ENCODE measurements at regions not wholly inside any gene's neighbourhood (a gene's known extent, or its start where the extent isn't known, plus 50 kb on each side); places are given as distances from the start of the nearest gene placed in this dataset.

DNA sequence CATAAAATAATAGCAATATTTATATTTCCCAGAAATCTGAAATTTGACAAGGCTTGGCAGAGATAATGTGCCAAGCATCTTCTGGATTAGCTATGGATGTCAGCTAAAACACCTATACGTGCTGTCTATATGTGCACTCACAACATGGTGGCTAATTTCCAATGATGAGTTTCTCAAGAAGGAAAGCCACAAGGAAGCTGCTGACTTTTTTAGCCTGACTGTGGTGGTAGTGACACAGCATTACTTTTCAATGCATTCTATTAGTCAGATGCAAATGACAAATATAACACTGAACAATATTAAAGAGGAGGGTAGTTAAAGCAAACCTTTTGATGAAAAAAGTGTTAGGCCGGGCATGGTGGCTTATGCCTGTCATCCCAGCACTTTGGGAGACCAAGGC lies 101.7 kb upstream of the CCDC54 start:
- TF ChIP-seq, protein P1, sequence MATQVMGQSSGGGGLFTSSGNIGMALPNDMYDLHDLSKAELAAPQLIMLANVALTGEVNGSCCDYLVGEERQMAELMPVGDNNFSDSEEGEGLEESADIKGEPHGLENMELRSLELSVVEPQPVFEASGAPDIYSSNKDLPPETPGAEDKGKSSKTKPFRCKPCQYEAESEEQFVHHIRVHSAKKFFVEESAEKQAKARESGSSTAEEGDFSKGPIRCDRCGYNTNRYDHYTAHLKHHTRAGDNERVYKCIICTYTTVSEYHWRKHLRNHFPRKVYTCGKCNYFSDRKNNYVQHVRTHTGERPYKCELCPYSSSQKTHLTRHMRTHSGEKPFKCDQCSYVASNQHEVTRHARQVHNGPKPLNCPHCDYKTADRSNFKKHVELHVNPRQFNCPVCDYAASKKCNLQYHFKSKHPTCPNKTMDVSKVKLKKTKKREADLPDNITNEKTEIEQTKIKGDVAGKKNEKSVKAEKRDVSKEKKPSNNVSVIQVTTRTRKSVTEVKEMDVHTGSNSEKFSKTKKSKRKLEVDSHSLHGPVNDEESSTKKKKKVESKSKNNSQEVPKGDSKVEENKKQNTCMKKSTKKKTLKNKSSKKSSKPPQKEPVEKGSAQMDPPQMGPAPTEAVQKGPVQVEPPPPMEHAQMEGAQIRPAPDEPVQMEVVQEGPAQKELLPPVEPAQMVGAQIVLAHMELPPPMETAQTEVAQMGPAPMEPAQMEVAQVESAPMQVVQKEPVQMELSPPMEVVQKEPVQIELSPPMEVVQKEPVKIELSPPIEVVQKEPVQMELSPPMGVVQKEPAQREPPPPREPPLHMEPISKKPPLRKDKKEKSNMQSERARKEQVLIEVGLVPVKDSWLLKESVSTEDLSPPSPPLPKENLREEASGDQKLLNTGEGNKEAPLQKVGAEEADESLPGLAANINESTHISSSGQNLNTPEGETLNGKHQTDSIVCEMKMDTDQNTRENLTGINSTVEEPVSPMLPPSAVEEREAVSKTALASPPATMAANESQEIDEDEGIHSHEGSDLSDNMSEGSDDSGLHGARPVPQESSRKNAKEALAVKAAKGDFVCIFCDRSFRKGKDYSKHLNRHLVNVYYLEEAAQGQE (IDR thresholded peaks at IDR 0.05; ENCODE audit: insufficient replicate concordance, low read depth), result no peak
- TF ChIP-seq GABPA (IDR thresholded peaks at IDR 0.05; ENCODE audit: low read depth), result no peak
- no peak for TF ChIP-seq POLR2AphosphoS5 (IDR thresholded peaks at IDR 0.05; ENCODE audit: low read depth)
- TF ChIP-seq SPI1 (IDR thresholded peaks at IDR 0.05; ENCODE audit: borderline replicate concordance, low read depth), result no peak
- TF ChIP-seq, protein P2, sequence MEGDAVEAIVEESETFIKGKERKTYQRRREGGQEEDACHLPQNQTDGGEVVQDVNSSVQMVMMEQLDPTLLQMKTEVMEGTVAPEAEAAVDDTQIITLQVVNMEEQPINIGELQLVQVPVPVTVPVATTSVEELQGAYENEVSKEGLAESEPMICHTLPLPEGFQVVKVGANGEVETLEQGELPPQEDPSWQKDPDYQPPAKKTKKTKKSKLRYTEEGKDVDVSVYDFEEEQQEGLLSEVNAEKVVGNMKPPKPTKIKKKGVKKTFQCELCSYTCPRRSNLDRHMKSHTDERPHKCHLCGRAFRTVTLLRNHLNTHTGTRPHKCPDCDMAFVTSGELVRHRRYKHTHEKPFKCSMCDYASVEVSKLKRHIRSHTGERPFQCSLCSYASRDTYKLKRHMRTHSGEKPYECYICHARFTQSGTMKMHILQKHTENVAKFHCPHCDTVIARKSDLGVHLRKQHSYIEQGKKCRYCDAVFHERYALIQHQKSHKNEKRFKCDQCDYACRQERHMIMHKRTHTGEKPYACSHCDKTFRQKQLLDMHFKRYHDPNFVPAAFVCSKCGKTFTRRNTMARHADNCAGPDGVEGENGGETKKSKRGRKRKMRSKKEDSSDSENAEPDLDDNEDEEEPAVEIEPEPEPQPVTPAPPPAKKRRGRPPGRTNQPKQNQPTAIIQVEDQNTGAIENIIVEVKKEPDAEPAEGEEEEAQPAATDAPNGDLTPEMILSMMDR (IDR thresholded peaks at IDR 0.05; ENCODE audit: insufficient read depth, low read length), result no peak
- Histone ChIP-seq H3K27me3 (ENCODE audit: insufficient read depth, poor library complexity, severe bottlenecking) (peaks cover 2% of the 10 kb centered on the region), H3K4me3 (replicated peaks; ENCODE audit: insufficient read depth, low read length) (no peak overlapping the region), H3K27ac (replicated peaks) (no peak overlapping the region)
- DNase-seq (ENCODE audit: low read depth in 1 of 2, low spot score in 1 of 2), result no peak

DNA sequence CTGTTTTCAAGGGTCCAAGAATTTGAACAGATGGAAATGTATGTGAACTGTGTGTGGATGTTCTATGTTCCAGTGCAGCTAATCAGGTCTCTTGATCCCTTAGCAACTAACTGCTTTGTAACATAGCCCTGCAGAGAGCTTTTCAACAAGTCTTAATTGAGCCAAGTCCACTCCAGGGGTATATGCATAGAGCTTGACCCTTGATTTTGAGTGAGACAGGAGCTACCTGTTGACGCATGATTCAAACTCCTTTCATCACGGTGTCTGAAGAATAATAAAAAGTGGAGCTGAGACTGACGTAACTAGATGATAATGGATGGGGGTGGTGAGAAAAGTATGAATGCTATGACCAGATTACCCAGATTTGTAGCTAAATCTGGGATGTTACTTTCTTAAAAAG lies 93.3 kb upstream of the CCDC54 start:
- peaks cover 2% of the 10 kb centered on the region for H3K27me3 ChIP-seq (ENCODE audit: insufficient read depth, poor library complexity, severe bottlenecking)
- no peak overlapping the region for H3K4me3 ChIP-seq (replicated peaks; ENCODE audit: insufficient read depth, low read length)
- DNase-seq (ENCODE audit: low read depth in 1 of 2, low spot score in 1 of 2), result no peak
- TF ChIP-seq, protein P2 (IDR thresholded peaks at IDR 0.05; ENCODE audit: insufficient read depth, low read length), result no peak
- TF ChIP-seq SPI1 (IDR thresholded peaks at IDR 0.05; ENCODE audit: borderline replicate concordance, low read depth) (no peak), POLR2AphosphoS5 (IDR thresholded peaks at IDR 0.05; ENCODE audit: low read depth) (no peak), GABPA (IDR thresholded peaks at IDR 0.05; ENCODE audit: low read depth) (no peak)
- TF ChIP-seq, protein P1 (IDR thresholded peaks at IDR 0.05; ENCODE audit: insufficient replicate concordance, low read depth), result no peak
- no peak overlapping the region for H3K27ac ChIP-seq (replicated peaks)

DNA sequence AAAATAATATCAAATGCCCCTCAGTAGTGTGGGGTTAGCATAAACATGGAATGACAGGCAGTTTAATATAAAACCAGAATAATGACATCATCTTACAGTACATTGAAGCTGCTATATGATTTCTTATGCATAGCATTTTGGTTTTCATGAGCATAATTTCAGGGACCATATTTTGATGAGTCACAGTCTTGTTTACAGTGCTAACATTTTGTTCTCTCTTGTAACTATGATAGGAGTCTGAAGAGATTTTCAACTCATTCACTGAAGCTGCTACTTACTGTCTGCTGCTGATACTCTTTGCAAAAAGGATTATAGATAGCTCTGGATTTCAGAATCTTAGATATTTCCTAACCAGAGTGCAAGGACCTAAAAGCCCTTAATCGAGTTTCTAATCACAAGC lies 92.6 kb upstream of the CCDC54 start:
- no peak for DNase-seq (ENCODE audit: low read depth in 1 of 2, low spot score in 1 of 2)
- Histone ChIP-seq H3K4me3 (replicated peaks; ENCODE audit: insufficient read depth, low read length) (no peak overlapping the region), H3K27me3 (ENCODE audit: insufficient read depth, poor library complexity, severe bottlenecking) (no peaks in the 10 kb centered on the region), H3K27ac (replicated peaks) (no peak overlapping the region)
- TF ChIP-seq, protein P1 (IDR thresholded peaks at IDR 0.05; ENCODE audit: insufficient replicate concordance, low read depth), result no peak
- TF ChIP-seq GABPA (IDR thresholded peaks at IDR 0.05; ENCODE audit: low read depth) (no peak), SPI1 (IDR thresholded peaks at IDR 0.05; ENCODE audit: borderline replicate concordance, low read depth) (no peak), POLR2AphosphoS5 (IDR thresholded peaks at IDR 0.05; ENCODE audit: low read depth) (no peak)
- TF ChIP-seq, protein P2 (IDR thresholded peaks at IDR 0.05; ENCODE audit: insufficient read depth, low read length), result no peak

Data from HL-60 (cell line).